Esophagus muscularis mucosa (tissue), 3 donors: ENCODE measurements at regions not wholly inside any gene's neighbourhood (a gene's known extent, or its start where the extent isn't known, plus 50 kb on each side); places are given as distances from the start of the nearest gene placed in this dataset.

Experiments
- CTCF ChIP-seq, 3 experiments: fragments of 200-600 bp in 2 of 3; fragments of 450-650 bp in 1 of 3; sonication (generic) in 2 of 3; IDR thresholded peaks; one replicate each; pipeline ENCODE4 v1.5.1; 2017 to 2019; ENCODE audit warnings: antibody characterized with exemption in 3 of 3, mild to moderate bottlenecking in 2 of 3, moderate library complexity in 1 of 3
- POLR2A ChIP-seq: fragments of 450-650 bp; IDR thresholded peaks from one replicate; pipeline ENCODE4 v1.6.1; 2017; ENCODE audit warnings: antibody characterized with exemption, moderate library complexity, mild to moderate bottlenecking, low read depth

DNA sequence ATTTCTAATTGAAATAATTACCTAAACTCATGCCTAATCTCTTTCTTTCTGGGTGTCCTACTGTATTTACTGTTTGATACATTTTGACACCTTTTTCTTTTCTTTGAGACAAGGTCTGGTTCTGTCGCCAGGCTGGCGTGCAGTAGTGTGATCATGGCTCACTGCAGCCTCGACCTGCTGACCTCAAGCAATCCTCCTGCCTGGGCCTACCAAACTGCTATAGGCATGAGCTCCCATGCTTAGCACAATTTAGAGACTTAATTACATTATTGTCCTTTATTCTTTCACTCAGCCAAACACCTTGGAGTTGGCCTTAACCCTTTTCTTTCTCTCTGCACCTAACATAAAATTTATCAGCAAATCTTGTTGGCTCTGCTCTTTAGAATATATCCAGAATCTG lies 139.8 kb upstream of the KIF26B start:
- TF ChIP-seq CTCF (IDR thresholded peaks at IDR 0.05): no peak
- no peak for TF ChIP-seq POLR2A
